ENCODE measurements at regions not wholly inside any gene's neighbourhood (a gene's known extent, or its start where the extent isn't known, plus 50 kb on each side); places are given as distances from the start of the nearest gene placed in this dataset.

DNA sequence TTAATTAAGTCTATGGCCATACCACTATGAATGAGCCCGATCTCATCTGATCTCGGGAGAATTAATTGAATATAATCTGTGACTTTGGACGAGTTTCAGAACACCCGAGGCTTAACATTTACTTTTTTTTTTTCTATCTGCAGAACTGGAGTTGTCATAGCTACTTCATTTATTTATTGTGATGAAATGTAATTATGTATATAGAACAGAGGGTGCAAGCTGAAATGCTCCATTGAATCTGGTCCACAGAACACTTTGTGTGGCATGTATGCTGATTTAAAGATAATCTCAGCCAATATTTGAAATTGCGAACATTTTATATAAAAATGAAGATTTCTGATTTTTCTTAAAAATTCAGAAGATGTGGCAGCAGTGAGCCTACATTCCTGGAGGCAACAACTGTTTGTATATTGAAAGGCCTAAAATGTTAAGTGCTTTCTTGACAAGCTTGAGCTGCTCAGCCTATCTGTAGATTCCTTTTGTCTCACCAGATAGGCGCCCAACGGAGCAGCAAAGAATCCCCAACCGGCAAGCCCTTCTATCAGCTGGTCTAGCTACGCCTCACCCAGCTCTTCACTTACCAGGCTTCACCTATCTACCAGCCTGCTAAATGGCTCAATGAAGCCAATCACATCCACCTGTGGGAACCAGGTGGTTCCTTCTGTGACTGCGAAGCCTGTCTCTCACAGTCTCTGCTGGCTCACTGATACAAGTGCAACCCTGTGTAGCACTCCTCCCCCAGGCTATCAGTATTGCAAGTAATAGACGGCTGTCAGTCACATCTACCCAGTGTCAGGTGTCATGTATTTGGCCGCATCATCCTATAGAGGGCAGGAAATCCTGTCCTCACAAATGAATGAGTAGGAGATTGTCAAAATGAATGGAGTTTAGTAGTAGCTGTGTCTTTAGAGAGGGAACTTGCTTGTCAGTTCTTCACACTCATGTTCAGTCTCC is 170.6 kb upstream of the MRPS30 start:
- no peaks in the 10 kb centered on the region for H3K9me3 ChIP-seq
- H3K27ac ChIP-seq = no peak overlapping the region
- H3K36me3 ChIP-seq = no peaks in the 10 kb centered on the region
- no peaks in the 10 kb centered on the region for H3K4me1 ChIP-seq
- TF ChIP-seq POLR2A (IDR thresholded peaks at IDR 0.05) (no peak), EP300 (IDR thresholded peaks at IDR 0.05) (no peak)
- TF ChIP-seq, protein P1, sequence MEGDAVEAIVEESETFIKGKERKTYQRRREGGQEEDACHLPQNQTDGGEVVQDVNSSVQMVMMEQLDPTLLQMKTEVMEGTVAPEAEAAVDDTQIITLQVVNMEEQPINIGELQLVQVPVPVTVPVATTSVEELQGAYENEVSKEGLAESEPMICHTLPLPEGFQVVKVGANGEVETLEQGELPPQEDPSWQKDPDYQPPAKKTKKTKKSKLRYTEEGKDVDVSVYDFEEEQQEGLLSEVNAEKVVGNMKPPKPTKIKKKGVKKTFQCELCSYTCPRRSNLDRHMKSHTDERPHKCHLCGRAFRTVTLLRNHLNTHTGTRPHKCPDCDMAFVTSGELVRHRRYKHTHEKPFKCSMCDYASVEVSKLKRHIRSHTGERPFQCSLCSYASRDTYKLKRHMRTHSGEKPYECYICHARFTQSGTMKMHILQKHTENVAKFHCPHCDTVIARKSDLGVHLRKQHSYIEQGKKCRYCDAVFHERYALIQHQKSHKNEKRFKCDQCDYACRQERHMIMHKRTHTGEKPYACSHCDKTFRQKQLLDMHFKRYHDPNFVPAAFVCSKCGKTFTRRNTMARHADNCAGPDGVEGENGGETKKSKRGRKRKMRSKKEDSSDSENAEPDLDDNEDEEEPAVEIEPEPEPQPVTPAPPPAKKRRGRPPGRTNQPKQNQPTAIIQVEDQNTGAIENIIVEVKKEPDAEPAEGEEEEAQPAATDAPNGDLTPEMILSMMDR (IDR thresholded peaks at IDR 0.05) = no peak
- no peak overlapping the region for H3K4me3 ChIP-seq
- no peaks in the 10 kb centered on the region for H3K27me3 ChIP-seq
- 82 to 83% methylated on average over 12 of the region's 12 CpGs for WGBS, 2 donors
- no peak for DNase-seq (ENCODE audit: low spot score in 2 of 2)

DNA sequence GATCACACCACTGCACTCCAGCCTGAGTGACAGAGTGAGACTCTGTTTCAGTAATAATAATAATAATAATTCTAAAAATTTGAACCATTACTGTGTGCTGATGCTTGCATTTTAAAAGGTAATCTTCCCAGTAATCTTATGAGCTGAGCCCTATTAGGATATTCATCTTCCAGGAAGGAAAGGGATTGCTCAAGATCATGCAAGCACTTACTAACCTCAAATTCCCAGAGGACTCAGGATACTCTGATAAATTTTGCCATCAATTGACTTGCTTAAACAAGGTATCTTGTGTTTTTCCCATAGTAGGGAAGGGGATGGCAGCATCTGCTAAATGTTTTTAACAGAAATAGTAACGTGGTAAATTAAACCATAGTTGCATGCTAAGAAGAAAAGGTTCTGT is 176.4 kb upstream of the MRPS30 start:
- Histone ChIP-seq H3K4me1 (no peaks in the 10 kb centered on the region), H3K4me3 (no peak overlapping the region), H3K27me3 (no peaks in the 10 kb centered on the region), H3K36me3 (no peaks in the 10 kb centered on the region), H3K9me3 (no peaks in the 10 kb centered on the region), H3K27ac (no peak overlapping the region)
- WGBS, 2 donors = 69 to 74% methylated on average over 1 of the region's 1 CpG
- no peak for DNase-seq (ENCODE audit: low spot score in 2 of 2)
- TF ChIP-seq EP300 (IDR thresholded peaks at IDR 0.05) (no peak), POLR2A (IDR thresholded peaks at IDR 0.05) (no peak)
- TF ChIP-seq, protein P1 (IDR thresholded peaks at IDR 0.05) = no peak

DNA sequence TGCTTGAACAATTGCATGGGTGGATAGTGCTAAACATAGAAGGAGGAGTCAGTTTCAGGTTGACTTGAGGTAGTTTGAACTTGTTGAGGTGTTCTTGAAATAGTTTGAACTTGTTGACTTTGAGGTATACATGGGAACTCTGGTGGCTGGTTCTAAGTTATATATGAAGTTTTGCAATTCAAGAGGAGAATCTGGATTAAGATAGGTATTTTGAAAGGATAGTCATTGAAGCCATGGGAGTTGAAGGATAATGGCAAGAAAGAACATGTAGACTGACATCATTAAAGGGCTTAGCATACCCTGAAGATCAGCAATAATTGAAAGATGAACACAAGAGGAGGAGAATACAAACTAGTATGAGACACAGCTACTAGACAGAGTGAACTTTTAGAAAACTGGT is 181.9 kb upstream of the MRPS30 start:
- Histone ChIP-seq H3K36me3 (no peaks in the 10 kb centered on the region), H3K27ac (no peak overlapping the region), H3K4me1 (no peaks in the 10 kb centered on the region), H3K9me3 (no peaks in the 10 kb centered on the region), H3K4me3 (no peak overlapping the region), H3K27me3 (no peaks in the 10 kb centered on the region)
- TF ChIP-seq EP300 (IDR thresholded peaks at IDR 0.05) (no peak), POLR2A (IDR thresholded peaks at IDR 0.05) (no peak)
- TF ChIP-seq, protein P1 (IDR thresholded peaks at IDR 0.05) = no peak
- no peak for DNase-seq (ENCODE audit: low spot score in 2 of 2)

DNA sequence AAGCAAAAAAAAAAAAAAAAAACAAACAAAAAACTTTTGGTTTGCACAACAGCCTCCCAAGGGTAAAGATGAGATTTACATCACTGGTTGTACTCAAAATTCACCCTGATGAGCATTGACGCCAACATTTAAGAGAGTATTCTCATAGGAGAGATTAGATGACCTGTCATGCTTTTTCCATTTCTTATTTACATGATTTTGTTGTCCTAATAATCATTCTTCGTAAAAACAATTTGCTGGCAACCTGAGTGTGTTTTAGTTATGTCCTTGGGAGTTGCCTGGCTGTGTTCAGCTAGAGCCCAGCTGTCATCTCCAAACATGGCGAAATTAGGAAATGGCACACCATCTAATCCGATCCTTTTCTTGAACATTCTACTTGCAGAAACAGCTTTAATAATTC is 186.4 kb upstream of the MRPS30 start:
- TF ChIP-seq, protein P1 (IDR thresholded peaks at IDR 0.05) = no peak
- TF ChIP-seq POLR2A (IDR thresholded peaks at IDR 0.05) (no peak), EP300 (IDR thresholded peaks at IDR 0.05) (no peak)
- H3K9me3 ChIP-seq = no peaks in the 10 kb centered on the region
- H3K36me3 ChIP-seq = no peaks in the 10 kb centered on the region
- no peaks in the 10 kb centered on the region for H3K27me3 ChIP-seq
- no peaks in the 10 kb centered on the region for H3K4me1 ChIP-seq
- no peak for DNase-seq (ENCODE audit: low spot score in 2 of 2)
- H3K27ac ChIP-seq = no peak overlapping the region
- H3K4me3 ChIP-seq = no peak overlapping the region
- 73 to 80% methylated on average over 4 of the region's 4 CpGs for WGBS, 2 donors

DNA sequence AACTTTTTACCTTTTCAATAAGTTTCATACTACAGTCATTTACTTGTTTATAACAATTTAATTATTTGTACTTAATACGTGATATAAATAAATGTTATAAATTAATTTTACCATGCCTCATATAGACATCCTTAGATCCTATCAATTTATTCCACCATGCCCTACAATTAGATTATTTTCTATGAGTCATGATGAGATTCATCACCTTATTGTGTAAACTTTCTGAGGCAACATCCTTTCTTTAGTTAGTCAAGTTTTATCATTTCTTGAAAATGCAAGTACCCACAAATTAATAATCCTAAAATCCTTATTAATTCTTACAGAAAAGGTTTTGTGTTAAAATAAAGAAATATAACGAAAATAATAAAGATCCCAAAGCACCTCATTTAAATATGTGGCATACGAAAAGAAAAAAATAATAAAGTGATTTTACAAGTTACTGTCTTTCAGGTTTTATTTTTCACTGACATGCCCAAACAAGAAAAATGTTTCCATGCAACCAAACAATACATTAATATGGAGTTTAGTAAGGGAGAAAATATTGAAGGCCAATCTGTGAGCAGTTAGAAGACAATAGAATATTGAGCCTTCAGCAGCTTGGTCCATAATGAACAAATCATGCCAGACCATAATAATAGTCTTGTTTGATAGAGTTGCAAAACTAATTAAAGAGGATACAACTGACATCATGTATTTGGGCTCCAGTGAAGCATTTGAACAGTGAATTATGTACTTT is 188.7 kb upstream of the MRPS30 start:
- Histone ChIP-seq H3K4me1 (no peaks in the 10 kb centered on the region), H3K27ac (no peak overlapping the region), H3K9me3 (no peaks in the 10 kb centered on the region), H3K4me3 (no peak overlapping the region), H3K36me3 (no peaks in the 10 kb centered on the region), H3K27me3 (no peaks in the 10 kb centered on the region)
- 89 to 90% methylated on average over 3 of the region's 3 CpGs for WGBS, 2 donors
- TF ChIP-seq EP300 (IDR thresholded peaks at IDR 0.05) = no peak
- no peak for TF ChIP-seq POLR2A (IDR thresholded peaks at IDR 0.05)
- TF ChIP-seq, protein P1 (IDR thresholded peaks at IDR 0.05) = no peak
- no peak for DNase-seq (ENCODE audit: low spot score in 2 of 2)

Measured in tibial nerve (tissue), 4 donors.